ENCODE measurements at regions not wholly inside any gene's neighbourhood (a gene's known extent, or its start where the extent isn't known, plus 50 kb on each side); places are given as distances from the start of the nearest gene placed in this dataset.

- CTCF ChIA-PET, result no interaction called here
- H3K4me3 ChIP-seq (ENCODE audit: low read depth, low read length, poor library complexity, severe bottlenecking), result no peak overlapping the region
- TF ChIP-seq CTCF (conservative IDR thresholded peaks at IDR 0.05; ENCODE audit: low read depth, low read length) (no peak), EZH2 (IDR thresholded peaks at IDR 0.05; ENCODE audit: borderline replicate concordance, low read depth, low read length, poor library complexity, severe bottlenecking) (no peak)
- peak; percentile 9 for DNase-seq (ENCODE audit: low spot score)
- POLR2A ChIA-PET (ENCODE audit: low non-redundant PET), result no interaction called here
- no peaks in the 10 kb centered on the region for H3K27me3 ChIP-seq (replicated peaks; ENCODE audit: insufficient read depth, low read depth, low read length, poor library complexity)
- intact Hi-C loops (cut with micrococcal nuclease; ENCODE audit: unreplicated experiment), result no loop called here
- H3K36me3 ChIP-seq (ENCODE audit: insufficient read depth, low read length, poor library complexity, severe bottlenecking), result no peaks in the 10 kb centered on the region
- H3K4me1 ChIP-seq (ENCODE audit: insufficient read depth, low read length, poor library complexity, severe bottlenecking), result peaks cover 8% of the 10 kb centered on the region
- H3K27ac ChIP-seq (ENCODE audit: low read depth, low read length, poor library complexity, severe bottlenecking), result no peak overlapping the region
- BruUV-seq (replicated peaks), result no TSS peak
- peaks cover 7% of the 10 kb centered on the region for H3K9me3 ChIP-seq (ENCODE audit: low read depth, low read length, poor library complexity, severe bottlenecking)
Observed at GRCh38 chr4:25484243-25484721, 107.2 kb downstream of the ANAPC4 start.

- H3K4me3 ChIP-seq (ENCODE audit: low read depth, low read length, poor library complexity, severe bottlenecking), result no peak overlapping the region
- no peaks in the 10 kb centered on the region for H3K36me3 ChIP-seq (ENCODE audit: insufficient read depth, low read length, poor library complexity, severe bottlenecking)
- BruUV-seq (replicated peaks), result no TSS peak
- peaks cover 7% of the 10 kb centered on the region for H3K9me3 ChIP-seq (ENCODE audit: low read depth, low read length, poor library complexity, severe bottlenecking)
- H3K4me1 ChIP-seq (ENCODE audit: insufficient read depth, low read length, poor library complexity, severe bottlenecking), result peaks cover 8% of the 10 kb centered on the region
- no peak for DNase-seq (ENCODE audit: low spot score)
- no peak overlapping the region for H3K27ac ChIP-seq (ENCODE audit: low read depth, low read length, poor library complexity, severe bottlenecking)
- TF ChIP-seq EZH2 (IDR thresholded peaks at IDR 0.05; ENCODE audit: borderline replicate concordance, low read depth, low read length, poor library complexity, severe bottlenecking), result no peak
- TF ChIP-seq CTCF (conservative IDR thresholded peaks at IDR 0.05; ENCODE audit: low read depth, low read length), result no peak
- ChIA-PET POLR2A (ENCODE audit: low non-redundant PET) (interaction anchor here (0.7 kb wide), 1 partner anchor 44 kb away, joined by 3 read pairs; no protein-coding TSS in a partner anchor), CTCF (no interaction called here)
- intact Hi-C loops (cut with micrococcal nuclease; ENCODE audit: unreplicated experiment), result no loop called here
- H3K27me3 ChIP-seq (replicated peaks; ENCODE audit: insufficient read depth, low read depth, low read length, poor library complexity), result no peaks in the 10 kb centered on the region
Observed at GRCh38 chr4:25485104-25485503, 108.0 kb downstream of the ANAPC4 start.

GRCh38 chr4:25486171-25486570, 109.1 kb downstream of the ANAPC4 start:
- no peak overlapping the region for H3K4me3 ChIP-seq (ENCODE audit: low read depth, low read length, poor library complexity, severe bottlenecking)
- DNase-seq (ENCODE audit: low spot score), result no peak
- H3K4me1 ChIP-seq (ENCODE audit: insufficient read depth, low read length, poor library complexity, severe bottlenecking), result peaks cover 8% of the 10 kb centered on the region
- BruUV-seq (replicated peaks), result no TSS peak
- H3K27ac ChIP-seq (ENCODE audit: low read depth, low read length, poor library complexity, severe bottlenecking), result no peak overlapping the region
- TF ChIP-seq CTCF (conservative IDR thresholded peaks at IDR 0.05; ENCODE audit: low read depth, low read length) (no peak), EZH2 (IDR thresholded peaks at IDR 0.05; ENCODE audit: borderline replicate concordance, low read depth, low read length, poor library complexity, severe bottlenecking) (no peak)
- CTCF ChIA-PET, result no interaction called here
- POLR2A ChIA-PET (ENCODE audit: low non-redundant PET), result no interaction called here
- intact Hi-C loops (cut with micrococcal nuclease; ENCODE audit: unreplicated experiment), result no loop called here
- H3K27me3 ChIP-seq (replicated peaks; ENCODE audit: insufficient read depth, low read depth, low read length, poor library complexity), result no peaks in the 10 kb centered on the region
- H3K9me3 ChIP-seq (ENCODE audit: low read depth, low read length, poor library complexity, severe bottlenecking), result peaks cover 7% of the 10 kb centered on the region
- H3K36me3 ChIP-seq (ENCODE audit: insufficient read depth, low read length, poor library complexity, severe bottlenecking), result no peaks in the 10 kb centered on the region

Measured in A673 (cell line).